GM19351 (cell line): ENCODE measurements at regions not wholly inside any gene's neighbourhood (a gene's known extent, or its start where the extent isn't known, plus 50 kb on each side); places are given as distances from the start of the nearest gene placed in this dataset.
"Not testable (repeated sequence)": the region's sequence is repeated elsewhere in the genome, so short reads cannot be mapped to it uniquely, and the experiment has no call there.

Source experiments
- ATAC-seq: cut with Tn5 transposase; IDR thresholded peaks from one replicate; pipeline ENCODE4 v1.9.1; 2021; ENCODE audit warnings: mild to moderate bottlenecking, moderate library complexity; ENCODE audit not compliant: unreplicated experiment

GRCh38 chr20:18876394-18876793, 62.8 kb downstream of the SCP2D1 start:
- not testable (repeated sequence) for ATAC-seq

- ATAC-seq, result no peak
Observed at GRCh38 chr20:18879262-18879661, 65.7 kb downstream of the SCP2D1 start.

- no peak for ATAC-seq
Observed at GRCh38 chr20:18886756-18887155, 73.2 kb downstream of the SCP2D1 start.

GRCh38 chr20:18901980-18902737, 88.6 kb downstream of the SCP2D1 start:
- no peak for ATAC-seq

- no peak for ATAC-seq
Observed at GRCh38 chr20:18904192-18904591, 90.6 kb downstream of the SCP2D1 start.

GRCh38 chr20:18904624-18905023, 91.0 kb downstream of the SCP2D1 start:
- ATAC-seq, result no peak

- ATAC-seq, result no peak
Observed at GRCh38 chr20:18906046-18906445, 92.5 kb downstream of the SCP2D1 start.

GRCh38 chr20:18907353-18907752, 93.8 kb downstream of the SCP2D1 start:
- no peak for ATAC-seq

GRCh38 chr20:18908109-18908508, 94.5 kb downstream of the SCP2D1 start:
- no peak for ATAC-seq

- no peak for ATAC-seq
Observed at GRCh38 chr20:18909254-18909653, 95.7 kb downstream of the SCP2D1 start.

- no peak for ATAC-seq
Observed at GRCh38 chr20:18913701-18914100, 100.1 kb downstream of the SCP2D1 start.

- no peak for ATAC-seq
Observed at GRCh38 chr20:18914796-18915195, 101.2 kb downstream of the SCP2D1 start.

- ATAC-seq, result peak; percentile 70
Observed at GRCh38 chr20:18916886-18917750, 103.5 kb downstream of the SCP2D1 start.

GRCh38 chr20:18919996-18920395, 106.4 kb downstream of the SCP2D1 start:
- ATAC-seq, result no peak

GRCh38 chr20:18921291-18921690, 107.7 kb downstream of the SCP2D1 start:
- no peak for ATAC-seq

- no peak for ATAC-seq
Observed at GRCh38 chr20:18922251-18922650, 108.7 kb downstream of the SCP2D1 start.

GRCh38 chr20:18922898-18923297, 109.3 kb downstream of the SCP2D1 start:
- ATAC-seq, result no peak

GRCh38 chr20:18926965-18927364, 113.4 kb downstream of the SCP2D1 start:
- no peak for ATAC-seq

- no peak for ATAC-seq
Observed at GRCh38 chr20:18928626-18929025, 115.0 kb downstream of the SCP2D1 start.

- ATAC-seq, result no peak
Observed at GRCh38 chr20:18929800-18930199, 116.2 kb downstream of the SCP2D1 start.

- no peak for ATAC-seq
Observed at GRCh38 chr20:18943542-18943941, 130.0 kb downstream of the SCP2D1 start.

GRCh38 chr20:18956890-18957289, 143.3 kb downstream of the SCP2D1 start:
- ATAC-seq, result no peak
